ENCODE measurements at regions not wholly inside any gene's neighbourhood (a gene's known extent, or its start where the extent isn't known, plus 50 kb on each side); places are given as distances from the start of the nearest gene placed in this dataset.

DNA sequence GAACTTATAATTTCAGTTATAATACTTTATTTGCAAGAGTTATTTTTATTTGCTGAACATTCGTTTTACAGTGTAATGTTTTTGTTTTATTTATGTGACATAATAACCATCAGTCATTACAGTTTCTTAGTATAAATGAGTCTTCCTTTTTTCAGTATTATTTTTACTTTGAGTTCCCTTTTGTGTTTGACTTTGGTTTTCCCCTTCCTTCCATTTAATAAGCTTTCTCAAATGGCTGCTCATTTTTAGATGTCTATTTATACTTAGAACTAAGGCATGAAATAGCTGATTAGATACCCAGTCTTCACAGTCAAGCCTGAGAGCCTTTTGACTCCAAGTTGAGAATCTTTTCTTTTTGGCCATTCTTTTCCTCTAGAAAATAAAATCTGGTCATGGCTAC, 404.5 kb downstream of the LRFN5 start:
- DNase-seq, result no peak

GRCh38 chr14:42004321-42004720, 397.6 kb downstream of the LRFN5 start:
- no peak for DNase-seq

DNA sequence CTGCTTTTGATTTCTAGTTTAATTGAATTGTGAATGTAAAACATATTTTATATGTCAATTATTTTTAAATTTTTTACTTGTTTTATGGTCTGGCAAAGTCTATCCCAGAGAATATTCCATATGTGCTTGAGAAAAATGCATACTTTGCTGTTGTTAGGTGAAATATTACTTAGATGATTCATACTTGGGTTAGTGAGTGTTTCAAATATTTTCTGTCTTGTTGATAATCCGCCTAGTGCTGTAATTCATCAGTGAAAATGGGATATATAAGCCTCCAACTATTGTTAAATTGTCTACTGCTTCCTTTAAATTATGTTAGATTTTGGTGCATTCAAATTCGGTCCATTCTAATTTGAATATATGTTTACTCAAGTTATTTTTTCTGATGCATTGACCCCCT, 395.5 kb downstream of the LRFN5 start:
- DNase-seq, result no peak

- DNase-seq, result no peak
Observed at GRCh38 chr14:42001431-42001830, 394.8 kb downstream of the LRFN5 start.

DNA sequence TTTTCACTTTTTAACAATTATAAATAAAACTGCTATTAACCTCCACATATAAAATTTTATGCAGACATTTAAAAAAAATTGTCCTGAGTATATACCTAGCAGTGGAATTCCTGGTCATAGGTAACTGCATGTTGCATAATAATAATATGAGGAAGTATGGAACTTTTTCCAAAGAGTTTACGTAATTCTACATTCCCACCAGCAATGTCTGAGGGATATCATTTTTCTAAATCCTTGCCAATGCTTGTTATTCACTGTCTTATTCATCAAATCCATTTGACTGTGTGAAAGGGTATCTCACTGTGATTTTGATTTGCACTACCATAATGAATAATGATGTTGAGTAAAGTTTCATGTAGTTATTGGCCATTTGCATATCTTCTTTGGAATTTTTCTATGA, 393.8 kb downstream of the LRFN5 start:
- DNase-seq, result no peak

DNA sequence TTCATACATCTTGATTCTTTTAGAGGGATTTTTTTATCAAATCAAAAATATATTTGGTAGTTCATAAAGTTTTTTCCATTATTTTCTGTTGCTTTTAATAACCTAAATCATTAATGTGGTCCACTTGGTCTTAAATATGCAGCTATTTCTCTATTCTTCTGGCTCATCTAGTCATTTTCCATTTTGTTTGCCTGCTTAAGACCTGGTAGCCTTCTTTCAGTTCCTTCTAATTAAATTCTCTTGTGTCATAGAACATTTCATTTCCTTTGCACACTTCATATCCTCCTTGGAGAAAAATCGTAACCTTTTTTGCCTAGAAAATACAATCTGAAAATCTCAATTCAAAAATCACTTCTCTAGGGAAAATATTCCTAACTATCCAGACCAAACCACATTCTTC, 387.0 kb downstream of the LRFN5 start:
- no peak for DNase-seq

DNA sequence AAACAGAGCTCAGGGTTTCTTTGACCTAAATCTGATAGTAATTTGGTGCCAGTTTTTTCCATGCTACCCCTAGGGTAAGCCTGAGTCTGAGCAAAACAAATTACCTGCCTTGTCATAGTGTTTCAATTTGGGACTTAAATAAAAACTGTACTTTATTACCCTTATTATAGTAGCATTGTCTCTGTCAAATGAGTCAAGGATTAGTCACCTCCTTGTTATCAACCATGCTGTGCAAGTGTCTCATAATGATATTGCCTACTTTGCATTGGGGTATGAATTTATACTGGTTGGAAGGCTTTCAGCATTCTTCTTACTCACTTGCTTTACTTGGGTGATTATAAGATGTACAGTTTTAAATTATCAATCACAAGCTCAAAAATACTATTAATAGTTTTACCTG, 380.0 kb downstream of the LRFN5 start:
- DNase-seq, result no peak

DNA sequence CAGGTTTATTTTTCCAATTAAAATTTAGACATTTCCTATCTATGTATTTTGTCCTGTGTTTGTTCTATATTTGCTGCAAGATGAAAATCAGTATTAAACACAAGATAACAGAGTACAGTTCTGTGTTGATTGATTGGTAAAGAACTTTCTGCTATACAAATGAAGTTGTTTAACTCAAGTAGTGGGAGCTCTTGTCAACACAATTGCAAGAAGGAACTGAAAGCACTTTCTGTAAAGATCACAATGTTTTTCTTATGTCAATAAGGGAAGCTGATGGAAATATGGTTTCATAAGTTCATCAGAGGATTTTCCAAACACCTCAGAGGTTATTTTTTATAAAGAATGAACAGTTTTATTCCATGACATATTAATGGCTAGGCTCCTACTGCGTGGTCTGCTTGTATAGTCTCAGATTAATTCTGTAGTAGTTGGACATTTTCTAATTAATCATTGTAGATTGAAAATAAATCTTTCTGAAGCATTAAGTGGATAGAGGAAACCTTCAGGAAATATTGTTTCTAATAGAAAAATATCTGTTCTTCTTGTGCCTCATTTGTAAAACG, 379.5 kb downstream of the LRFN5 start:
- no peak for DNase-seq

- no peak for DNase-seq
Observed at GRCh38 chr14:41973178-41973577, 366.5 kb downstream of the LRFN5 start.

- DNase-seq, result no peak
Observed at GRCh38 chr14:41972531-41972930, 365.9 kb downstream of the LRFN5 start.

- DNase-seq, result no peak
Observed at GRCh38 chr14:41960281-41960680, 353.6 kb downstream of the LRFN5 start.

GRCh38 chr14:41957459-41957858, 350.8 kb downstream of the LRFN5 start:
- DNase-seq, result no peak

All from activated naive CD4-positive, alpha-beta T cell treated with anti-CD3 and anti-CD28 coated beads, Interleukin-2, amount 50 U/mL, for 16 hours (primary cell).